Skeletal muscle tissue (tissue), 3 donors: ENCODE measurements at regions not wholly inside any gene's neighbourhood (a gene's known extent, or its start where the extent isn't known, plus 50 kb on each side); places are given as distances from the start of the nearest gene placed in this dataset.
"Not testable (repeated sequence)": the region's sequence is repeated elsewhere in the genome, so short reads cannot be mapped to it uniquely, and the experiment has no call there.

Source experiments
- H3K27ac ChIP-seq: one replicate; pipeline ENCODE4 v1.7.0; 2013; ENCODE audit warnings: mild to moderate bottlenecking, low read depth, low read length, inconsistent platforms
- H3K27me3 ChIP-seq, 3 donors: one replicate each; pipeline ENCODE4 v1.7.0; 2013; ENCODE audit warnings: low read length in 3 of 3; ENCODE audit not compliant: control insufficient read depth in 3 of 3, insufficient read depth in 3 of 3
- H3K36me3 ChIP-seq, 3 donors: one replicate each; pipeline ENCODE4 v1.7.0; 2013; ENCODE audit warnings: low read length in 3 of 3; ENCODE audit not compliant: control insufficient read depth in 3 of 3, insufficient read depth in 3 of 3
- H3K4me1 ChIP-seq, 3 donors: one replicate each; pipeline ENCODE4 v1.7.0; 2013; ENCODE audit warnings: low read length in 3 of 3, mild to moderate bottlenecking in 3 of 3; ENCODE audit not compliant: control insufficient read depth in 3 of 3, insufficient read depth in 3 of 3
- H3K4me3 ChIP-seq, 3 donors: one replicate each; pipeline ENCODE4 v1.7.0; 2013; ENCODE audit warnings: low read length in 3 of 3
- H3K9ac ChIP-seq, 3 donors: one replicate each; pipeline ENCODE4 v1.7.0; 2013; ENCODE audit warnings: low read length in 3 of 3, mild to moderate bottlenecking in 3 of 3, moderate library complexity in 2 of 3, low read depth in 1 of 3
- H3K9me3 ChIP-seq, 3 donors: one replicate each; pipeline ENCODE4 v1.7.0; 2013; ENCODE audit warnings: low read length in 3 of 3; ENCODE audit not compliant: control insufficient read depth in 3 of 3
- donor health status: Osteomylitis.

GRCh38 chr13:90928109-90928508, 419.4 kb upstream of the MIR17HG start:
- H3K27ac ChIP-seq, result no peak overlapping the region
- no peak overlapping the region for H3K9ac ChIP-seq
- H3K9me3 ChIP-seq, result no peaks in the 10 kb centered on the region
- H3K27me3 ChIP-seq, result no peaks in the 10 kb centered on the region
- H3K36me3 ChIP-seq, result no peaks in the 10 kb centered on the region
- no peaks in the 10 kb centered on the region for H3K4me1 ChIP-seq
- no peak overlapping the region for H3K4me3 ChIP-seq

GRCh38 chr13:90933097-90933826, 414.2 kb upstream of the MIR17HG start:
- no peak overlapping the region for H3K27ac ChIP-seq
- no peaks in the 10 kb centered on the region for H3K4me1 ChIP-seq
- no peak overlapping the region for H3K9ac ChIP-seq
- no peak overlapping the region for H3K4me3 ChIP-seq
- H3K27me3 ChIP-seq, result no peaks in the 10 kb centered on the region
- no peaks in the 10 kb centered on the region for H3K36me3 ChIP-seq
- no peaks in the 10 kb centered on the region for H3K9me3 ChIP-seq

GRCh38 chr13:90934741-90935140, 412.7 kb upstream of the MIR17HG start:
- H3K36me3 ChIP-seq, result no peaks in the 10 kb centered on the region
- H3K9ac ChIP-seq, result no peak overlapping the region
- H3K27ac ChIP-seq, result no peak overlapping the region
- H3K27me3 ChIP-seq, result no peaks in the 10 kb centered on the region
- no peaks in the 10 kb centered on the region for H3K4me1 ChIP-seq
- no peak overlapping the region for H3K4me3 ChIP-seq
- H3K9me3 ChIP-seq, result no peaks in the 10 kb centered on the region

- Histone ChIP-seq H3K9ac (no peak overlapping the region), H3K27ac (no peak overlapping the region), H3K36me3 (no peaks in the 10 kb centered on the region), H3K9me3 (no peaks in the 10 kb centered on the region), H3K27me3 (no peaks in the 10 kb centered on the region), H3K4me3 (no peak overlapping the region), H3K4me1 (no peaks in the 10 kb centered on the region)
These were observed 408.6 kb upstream of the MIR17HG start for GRCh38 chr13:90938848-90939247.

GRCh38 chr13:90943946-90944345, 403.5 kb upstream of the MIR17HG start:
- H3K4me3 ChIP-seq, result no peak overlapping the region
- no peak overlapping the region for H3K9ac ChIP-seq
- H3K36me3 ChIP-seq, result no peaks in the 10 kb centered on the region
- H3K9me3 ChIP-seq, result no peaks in the 10 kb centered on the region
- H3K4me1 ChIP-seq, result no peaks in the 10 kb centered on the region
- H3K27ac ChIP-seq, result no peak overlapping the region
- no peaks in the 10 kb centered on the region for H3K27me3 ChIP-seq

- H3K27me3 ChIP-seq, H3K9me3 ChIP-seq, H3K36me3 ChIP-seq, H3K4me1 ChIP-seq, H3K27ac ChIP-seq, H3K9ac ChIP-seq, H3K4me3 ChIP-seq: not testable (repeated sequence)
These were observed 402.3 kb upstream of the MIR17HG start for GRCh38 chr13:90945146-90945545.

- H3K27ac ChIP-seq, H3K4me1 ChIP-seq, H3K9me3 ChIP-seq, H3K4me3 ChIP-seq, H3K36me3 ChIP-seq, H3K27me3 ChIP-seq, H3K9ac ChIP-seq: not testable (repeated sequence)
These were observed 401.4 kb upstream of the MIR17HG start for GRCh38 chr13:90946125-90946524.

GRCh38 chr13:90947976-90948375, 399.5 kb upstream of the MIR17HG start:
- Histone ChIP-seq H3K9ac (no peak overlapping the region), H3K27ac (no peak overlapping the region), H3K36me3 (no peaks in the 10 kb centered on the region), H3K4me1 (no peaks in the 10 kb centered on the region), H3K4me3 (no peak overlapping the region), H3K9me3 (no peaks in the 10 kb centered on the region), H3K27me3 (no peaks in the 10 kb centered on the region)

GRCh38 chr13:90950160-90950559, 397.3 kb upstream of the MIR17HG start:
- no peaks in the 10 kb centered on the region for H3K36me3 ChIP-seq

GRCh38 chr13:90951663-90952062, 395.8 kb upstream of the MIR17HG start:
- no peaks in the 10 kb centered on the region for H3K9me3 ChIP-seq
- no peak overlapping the region for H3K9ac ChIP-seq
- no peak overlapping the region for H3K4me3 ChIP-seq
- no peaks in the 10 kb centered on the region for H3K4me1 ChIP-seq
- H3K36me3 ChIP-seq, result no peaks in the 10 kb centered on the region
- H3K27ac ChIP-seq, result no peak overlapping the region
- H3K27me3 ChIP-seq, result no peaks in the 10 kb centered on the region

More at GRCh38 chr13:90950160-90950559, 397.3 kb upstream of the MIR17HG start:
- H3K27ac ChIP-seq, result no peak overlapping the region
- H3K27me3 ChIP-seq, result no peaks in the 10 kb centered on the region
- no peaks in the 10 kb centered on the region for H3K4me1 ChIP-seq
- H3K9ac ChIP-seq, result no peak overlapping the region
- no peaks in the 10 kb centered on the region for H3K9me3 ChIP-seq
- H3K4me3 ChIP-seq, result no peak overlapping the region
